ENCODE measurements at regions not wholly inside any gene's neighbourhood (a gene's known extent, or its start where the extent isn't known, plus 50 kb on each side); places are given as distances from the start of the nearest gene placed in this dataset.

DNA sequence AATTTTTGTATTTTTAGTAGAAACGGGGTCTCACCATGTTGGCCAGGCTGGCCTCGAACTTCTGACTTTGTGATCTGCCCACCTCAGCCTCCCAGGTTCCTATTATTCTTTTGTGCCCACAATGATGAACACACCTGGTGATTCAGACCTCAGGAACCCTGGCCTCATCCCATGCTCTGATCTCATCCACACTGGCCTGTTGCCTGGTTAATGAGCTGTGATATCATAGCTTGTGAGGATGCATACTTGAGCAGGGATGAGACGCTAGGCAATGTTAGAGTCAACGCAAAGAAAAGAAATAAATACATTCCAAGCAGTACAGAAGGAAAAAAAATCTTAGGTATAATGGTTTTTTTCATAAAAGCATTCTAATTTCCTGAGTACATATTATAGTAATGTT is 82.4 kb upstream of the RNF32 start:
- TF ChIP-seq CHCHD3 (CRISPR knock-in tag; IDR thresholded peaks at IDR 0.05) (no peak), ZNF850 (CRISPR knock-in tag; conservative IDR thresholded peaks at IDR 0.05) (no peak), POLR2AphosphoS5 (IDR thresholded peaks at IDR 0.05; ENCODE audit: low read depth, low read length) (no peak)

All from HepG2 (cell line).